Lower lobe of right lung (tissue), 2 donors: ENCODE measurements at regions not wholly inside any gene's neighbourhood (a gene's known extent, or its start where the extent isn't known, plus 50 kb on each side); places are given as distances from the start of the nearest gene placed in this dataset.

Experiments used
- ATAC-seq, 2 donors: fragments of 200-7000 bp; cut with Tn5 transposase; one replicate each; pipeline ENCODE4 v1.9.1; 2020 to 2022; ENCODE audit warnings: mild to moderate bottlenecking in 2 of 2, moderate library complexity in 2 of 2
- DNase-seq: peaks from one replicate; pipeline ENCODE4 v3.0.0-alpha.2; 2020
- H3K27ac ChIP-seq: fragments of 200-600 bp; one replicate; pipeline ENCODE4 v1.8.0; 2022
- H3K27me3 ChIP-seq: fragments of 200-600 bp; one replicate; pipeline ENCODE4 v1.8.0; 2022; ENCODE audit warnings: low read depth
- H3K36me3 ChIP-seq: fragments of 200-600 bp; one replicate; pipeline ENCODE4 v1.8.0; 2022; ENCODE audit warnings: mild to moderate bottlenecking
- H3K4me1 ChIP-seq: fragments of 200-600 bp; one replicate; pipeline ENCODE4 v1.8.0; 2022
- H3K4me3 ChIP-seq: fragments of 200-600 bp; one replicate; pipeline ENCODE4 v1.8.0; 2022; ENCODE audit warnings: mild to moderate bottlenecking
- H3K9me3 ChIP-seq: fragments of 200-600 bp; one replicate; pipeline ENCODE4 v1.8.0; 2022
- intact Hi-C: fragments of 100-400 bp; cut with DNase I; formaldehyde crosslinking; loops from one replicate; pipeline ENCODE4 v1.11.0; 2022
- TF ChIP-seq, protein P1 (sequence below): fragments of 200-600 bp; IDR thresholded peaks from one replicate; pipeline ENCODE4 v1.8.0; 2022; ENCODE audit warnings: antibody characterized with exemption, mild to moderate bottlenecking
- donor health status: DM: no; HTN: yes; CAD: no; lungs with severe emphysema.

DNA sequence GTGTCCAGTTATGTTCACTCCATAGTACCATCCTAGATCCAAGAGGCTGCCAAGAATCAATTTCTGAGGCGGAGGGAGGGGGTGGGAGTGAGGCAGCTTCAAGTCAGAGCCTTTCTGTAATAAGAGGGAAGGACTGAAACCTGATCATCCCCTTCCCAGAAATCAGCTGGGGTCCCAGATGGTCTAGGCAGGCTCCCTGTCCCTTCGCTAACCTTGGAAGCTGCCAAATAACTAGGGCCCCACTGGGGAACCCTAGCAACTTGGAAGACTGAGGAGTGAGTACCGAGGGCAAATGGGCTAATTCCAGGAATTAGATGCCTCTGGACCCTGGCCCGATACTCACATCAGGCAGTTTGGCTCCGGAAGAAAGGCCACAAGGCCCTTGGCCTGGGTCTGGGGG, 113.3 kb downstream of the NAV1 start:
- H3K9me3 ChIP-seq = no peaks in the 10 kb centered on the region
- peaks cover 16% of the 10 kb centered on the region for H3K27me3 ChIP-seq
- no peak overlapping the region for H3K27ac ChIP-seq
- no peak for ATAC-seq
- intact Hi-C loops = no loop called here
- peaks cover 29% of the 10 kb centered on the region for H3K4me1 ChIP-seq
- H3K36me3 ChIP-seq = no peaks in the 10 kb centered on the region
- H3K4me3 ChIP-seq = no peak overlapping the region
- no peak for DNase-seq
- TF ChIP-seq, protein P1, sequence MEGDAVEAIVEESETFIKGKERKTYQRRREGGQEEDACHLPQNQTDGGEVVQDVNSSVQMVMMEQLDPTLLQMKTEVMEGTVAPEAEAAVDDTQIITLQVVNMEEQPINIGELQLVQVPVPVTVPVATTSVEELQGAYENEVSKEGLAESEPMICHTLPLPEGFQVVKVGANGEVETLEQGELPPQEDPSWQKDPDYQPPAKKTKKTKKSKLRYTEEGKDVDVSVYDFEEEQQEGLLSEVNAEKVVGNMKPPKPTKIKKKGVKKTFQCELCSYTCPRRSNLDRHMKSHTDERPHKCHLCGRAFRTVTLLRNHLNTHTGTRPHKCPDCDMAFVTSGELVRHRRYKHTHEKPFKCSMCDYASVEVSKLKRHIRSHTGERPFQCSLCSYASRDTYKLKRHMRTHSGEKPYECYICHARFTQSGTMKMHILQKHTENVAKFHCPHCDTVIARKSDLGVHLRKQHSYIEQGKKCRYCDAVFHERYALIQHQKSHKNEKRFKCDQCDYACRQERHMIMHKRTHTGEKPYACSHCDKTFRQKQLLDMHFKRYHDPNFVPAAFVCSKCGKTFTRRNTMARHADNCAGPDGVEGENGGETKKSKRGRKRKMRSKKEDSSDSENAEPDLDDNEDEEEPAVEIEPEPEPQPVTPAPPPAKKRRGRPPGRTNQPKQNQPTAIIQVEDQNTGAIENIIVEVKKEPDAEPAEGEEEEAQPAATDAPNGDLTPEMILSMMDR = no peak

DNA sequence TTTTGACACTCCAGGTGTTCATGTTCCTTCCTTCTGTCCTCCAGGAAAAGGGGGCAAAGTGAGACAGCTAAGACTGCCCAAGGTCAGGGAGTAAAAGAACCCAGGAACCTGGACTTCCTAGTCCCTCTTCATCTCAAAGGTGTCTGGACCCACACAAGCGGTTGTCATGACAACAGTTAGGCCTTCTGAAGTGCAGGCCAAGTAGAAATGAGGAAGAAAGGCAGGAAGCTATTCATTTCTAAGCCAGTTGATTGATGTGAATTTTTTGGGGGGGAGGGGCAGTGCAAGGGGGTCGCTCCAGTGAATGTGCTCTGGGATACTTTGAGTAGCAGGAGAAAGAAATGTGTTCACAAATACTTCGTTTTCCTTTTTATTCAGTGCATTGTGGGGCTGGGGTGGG, 114.3 kb downstream of the NAV1 start:
- Histone ChIP-seq H3K4me1 (peaks cover 25% of the 10 kb centered on the region), H3K9me3 (no peaks in the 10 kb centered on the region), H3K27ac (no peak overlapping the region), H3K27me3 (peaks cover 16% of the 10 kb centered on the region), H3K4me3 (no peak overlapping the region), H3K36me3 (no peaks in the 10 kb centered on the region)
- intact Hi-C loops = no loop called here
- ATAC-seq (no peak), DNase-seq (no peak)
- TF ChIP-seq, protein P1 = no peak

DNA sequence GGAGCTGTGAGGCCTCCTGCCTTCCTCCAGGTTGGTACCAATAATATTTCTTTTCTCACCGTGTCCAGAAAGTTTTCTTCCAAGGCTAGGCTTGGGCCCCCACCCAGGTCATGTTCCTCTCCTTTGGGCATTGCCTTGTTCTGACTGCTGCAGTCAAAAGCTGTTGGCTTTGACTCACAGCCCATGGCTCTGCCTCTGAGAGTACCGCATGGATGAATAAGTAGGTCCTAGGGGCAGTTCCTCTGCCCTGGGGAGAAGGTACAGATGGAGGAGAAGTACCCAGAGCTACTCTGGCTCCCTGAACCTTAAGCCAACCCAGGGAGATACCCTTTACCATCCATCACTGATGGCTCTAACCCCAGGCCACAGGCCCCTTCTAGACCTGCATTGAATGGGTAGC, 115.0 kb downstream of the NAV1 start:
- TF ChIP-seq, protein P1 = no peak
- H3K27ac ChIP-seq = no peak overlapping the region
- H3K4me1 ChIP-seq = peaks cover 22% of the 10 kb centered on the region
- H3K27me3 ChIP-seq = peaks cover 14% of the 10 kb centered on the region
- no peak overlapping the region for H3K4me3 ChIP-seq
- no peaks in the 10 kb centered on the region for H3K36me3 ChIP-seq
- intact Hi-C loops = no loop called here
- no peak for DNase-seq
- no peaks in the 10 kb centered on the region for H3K9me3 ChIP-seq
- no peak for ATAC-seq

DNA sequence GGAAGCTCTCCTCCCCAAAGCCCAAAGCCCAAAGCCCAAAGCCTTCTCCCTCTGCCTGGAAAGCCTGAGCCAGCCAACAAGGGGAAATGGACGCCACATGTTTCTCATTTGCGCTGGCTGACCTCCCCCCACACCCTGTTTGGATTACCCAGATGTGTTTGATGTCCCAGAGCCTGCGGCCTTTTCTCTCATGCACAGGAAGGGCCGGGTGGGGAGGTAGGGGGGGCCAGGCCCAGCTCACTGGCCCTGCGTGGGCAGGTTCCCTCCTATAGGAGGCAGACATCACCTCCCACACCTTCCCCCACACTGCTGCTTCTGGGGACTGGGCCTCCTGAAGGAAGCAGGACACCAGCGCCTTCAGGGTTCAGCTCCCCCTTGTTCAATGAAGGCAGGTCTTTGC, 116.3 kb downstream of the NAV1 start:
- Histone ChIP-seq H3K4me1 (peaks cover 10% of the 10 kb centered on the region), H3K4me3 (no peak overlapping the region), H3K9me3 (no peaks in the 10 kb centered on the region), H3K27me3 (peaks cover 2% of the 10 kb centered on the region), H3K27ac (no peak overlapping the region), H3K36me3 (no peaks in the 10 kb centered on the region)
- intact Hi-C loops = no loop called here
- no peak for ATAC-seq
- TF ChIP-seq, protein P1 = no peak
- no peak for DNase-seq

DNA sequence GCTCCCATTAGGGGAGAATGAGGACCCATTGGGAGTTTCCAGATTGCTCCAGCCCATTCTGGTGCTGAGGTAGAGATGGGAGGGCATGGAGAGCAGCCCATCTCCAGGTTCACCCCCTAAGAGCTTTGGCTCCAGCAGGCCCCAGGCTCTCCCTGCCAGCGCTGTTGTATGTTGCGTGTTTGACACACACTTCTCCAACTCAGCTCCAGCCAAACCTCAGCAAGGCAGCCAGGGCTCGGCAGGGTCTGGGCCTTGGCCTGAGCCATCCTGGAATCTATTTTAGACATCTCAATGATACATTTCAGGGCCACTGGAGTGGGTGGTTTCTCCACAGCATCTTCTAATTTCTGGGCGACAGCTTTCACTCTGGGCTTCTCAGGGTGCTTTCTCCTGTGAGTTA, 117.0 kb downstream of the NAV1 start:
- H3K4me1 ChIP-seq = peaks cover 4% of the 10 kb centered on the region
- intact Hi-C loops = no loop called here
- no peaks in the 10 kb centered on the region for H3K36me3 ChIP-seq
- no peak overlapping the region for H3K27ac ChIP-seq
- DNase-seq (no peak), ATAC-seq (peak in 1 of 2 donors; percentile 33)
- no peak overlapping the region for H3K4me3 ChIP-seq
- TF ChIP-seq, protein P1 = no peak
- no peaks in the 10 kb centered on the region for H3K27me3 ChIP-seq
- no peaks in the 10 kb centered on the region for H3K9me3 ChIP-seq
